Fibroblast of lung (primary cell): ENCODE measurements at regions not wholly inside any gene's neighbourhood (a gene's known extent, or its start where the extent isn't known, plus 50 kb on each side); places are given as distances from the start of the nearest gene placed in this dataset.

Source experiments
- EZH2 ChIP-seq: IDR thresholded peaks from 2 replicates; pipeline ENCODE4 v1.5.1; 2012; ENCODE audit warnings: low read length, control low read depth, mild to moderate bottlenecking; ENCODE audit errors: missing control alignments
- TF ChIP-seq, protein P1 (sequence below), 2 donors: IDR thresholded peaks in 1 of 2; conservative IDR thresholded peaks in 1 of 2; 1 replicate in 1 of 2; 2 replicates in 1 of 2; pipeline ENCODE4 v1.5.1; 2011 to 2012; ENCODE audit warnings: low read length in 2 of 2, control low read depth in 1 of 2, inconsistent platforms in 1 of 2, low read depth in 1 of 2, mild to moderate bottlenecking in 1 of 2

GRCh38 chr17:14797801-14798200 is 467.3 kb downstream of the PMP22 start:
- TF ChIP-seq, protein P1, sequence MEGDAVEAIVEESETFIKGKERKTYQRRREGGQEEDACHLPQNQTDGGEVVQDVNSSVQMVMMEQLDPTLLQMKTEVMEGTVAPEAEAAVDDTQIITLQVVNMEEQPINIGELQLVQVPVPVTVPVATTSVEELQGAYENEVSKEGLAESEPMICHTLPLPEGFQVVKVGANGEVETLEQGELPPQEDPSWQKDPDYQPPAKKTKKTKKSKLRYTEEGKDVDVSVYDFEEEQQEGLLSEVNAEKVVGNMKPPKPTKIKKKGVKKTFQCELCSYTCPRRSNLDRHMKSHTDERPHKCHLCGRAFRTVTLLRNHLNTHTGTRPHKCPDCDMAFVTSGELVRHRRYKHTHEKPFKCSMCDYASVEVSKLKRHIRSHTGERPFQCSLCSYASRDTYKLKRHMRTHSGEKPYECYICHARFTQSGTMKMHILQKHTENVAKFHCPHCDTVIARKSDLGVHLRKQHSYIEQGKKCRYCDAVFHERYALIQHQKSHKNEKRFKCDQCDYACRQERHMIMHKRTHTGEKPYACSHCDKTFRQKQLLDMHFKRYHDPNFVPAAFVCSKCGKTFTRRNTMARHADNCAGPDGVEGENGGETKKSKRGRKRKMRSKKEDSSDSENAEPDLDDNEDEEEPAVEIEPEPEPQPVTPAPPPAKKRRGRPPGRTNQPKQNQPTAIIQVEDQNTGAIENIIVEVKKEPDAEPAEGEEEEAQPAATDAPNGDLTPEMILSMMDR (conservative IDR thresholded peaks at IDR 0.05 in 1 of 2, IDR thresholded peaks at IDR 0.05 in 1 of 2; ENCODE audit: low read depth in 1 of 2, low read length in 2 of 2), result no peak
- no peak for TF ChIP-seq EZH2
